GM18511 (cell line): ENCODE measurements at regions not wholly inside any gene's neighbourhood (a gene's known extent, or its start where the extent isn't known, plus 50 kb on each side); places are given as distances from the start of the nearest gene placed in this dataset.

Experiments
- ATAC-seq: cut with Tn5 transposase; IDR thresholded peaks from one replicate; pipeline ENCODE4 v1.9.1; 2021; ENCODE audit warnings: mild to moderate bottlenecking, moderate library complexity; ENCODE audit not compliant: unreplicated experiment

GRCh38 chr2:2877427-2877826 is 500.2 kb downstream of the EIPR1 start:
- no peak for ATAC-seq

DNA sequence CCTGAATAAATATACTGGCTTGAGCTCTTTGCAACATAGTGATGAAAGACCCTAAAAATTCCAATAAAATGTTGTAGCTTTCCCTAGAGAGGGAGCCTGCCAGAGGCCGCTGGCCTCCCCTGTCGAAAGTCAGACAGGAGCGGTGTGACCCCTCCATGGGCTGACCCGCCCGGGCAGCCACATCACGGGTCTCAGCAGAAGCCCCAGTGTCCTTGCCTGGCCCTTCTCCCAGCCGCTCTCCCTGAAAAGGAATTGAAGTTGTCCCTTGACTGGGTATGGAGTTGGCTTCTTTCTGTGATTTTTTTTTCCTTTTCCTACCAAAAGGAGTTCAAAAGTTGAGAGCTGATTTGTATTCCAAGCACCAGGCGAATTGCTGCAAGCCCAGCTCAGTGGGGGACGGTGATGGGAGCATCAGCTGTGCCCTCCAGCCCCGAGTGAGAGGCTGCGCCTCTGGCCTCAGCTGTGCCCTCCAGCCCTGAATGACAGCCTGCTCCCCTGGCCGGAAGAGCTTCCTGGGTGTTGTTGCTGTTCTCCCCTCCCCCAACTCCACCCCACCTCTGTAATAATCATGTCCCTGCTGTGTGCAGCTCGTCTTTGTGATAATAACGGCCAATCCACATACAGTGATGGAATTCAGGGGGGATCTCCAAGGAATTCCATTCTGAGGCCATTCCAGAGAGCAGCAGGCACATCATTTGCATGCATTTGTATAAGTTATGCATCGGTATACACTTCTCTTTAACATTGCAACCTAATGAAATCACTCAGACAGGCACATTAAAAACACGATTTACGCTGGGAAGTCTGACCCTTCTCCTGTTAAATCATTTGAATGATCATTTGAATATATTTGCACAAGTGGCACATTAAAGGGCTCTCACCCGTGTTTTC is 501.0 kb downstream of the EIPR1 start:
- no peak for ATAC-seq

DNA sequence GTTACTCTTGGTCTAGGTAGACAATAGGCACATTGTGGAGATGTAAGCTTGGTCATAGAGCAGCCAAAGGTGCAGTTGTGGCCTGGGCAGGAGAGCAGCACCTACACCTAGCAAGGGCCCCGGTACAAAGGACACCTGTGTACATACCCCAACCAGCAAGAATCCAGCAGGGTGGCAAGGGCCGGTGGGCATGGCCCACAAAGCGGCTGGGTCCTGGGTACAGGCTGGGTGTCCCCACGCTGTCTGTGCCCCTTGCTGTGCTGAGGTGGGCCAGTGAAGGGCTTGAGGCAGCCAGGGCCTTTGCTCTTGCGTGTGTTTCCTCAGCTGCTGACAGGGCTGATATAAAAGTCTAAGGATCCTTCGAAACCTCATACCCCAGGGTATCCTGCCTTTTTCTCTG is 501.8 kb downstream of the EIPR1 start:
- ATAC-seq = no peak

DNA sequence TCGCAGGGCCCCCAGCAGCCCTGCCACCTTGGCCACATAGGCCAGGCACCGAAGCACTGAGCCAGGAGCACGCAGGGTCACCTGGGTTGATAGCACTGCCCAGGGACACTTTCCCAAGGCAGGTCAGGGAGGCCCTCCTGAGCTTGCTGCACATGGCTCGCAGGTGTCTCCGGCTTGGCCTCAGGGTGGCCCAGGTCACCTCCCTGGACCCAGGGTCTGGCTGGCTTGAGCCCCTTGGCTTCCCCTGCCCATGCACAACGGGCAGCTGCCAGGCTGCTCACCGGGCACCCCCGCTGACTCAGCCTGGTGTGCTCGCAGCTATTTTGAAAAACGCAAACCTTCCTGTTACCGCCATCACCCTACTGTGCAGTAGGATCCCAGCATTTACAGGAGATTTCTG is 502.3 kb downstream of the EIPR1 start:
- no peak for ATAC-seq

DNA sequence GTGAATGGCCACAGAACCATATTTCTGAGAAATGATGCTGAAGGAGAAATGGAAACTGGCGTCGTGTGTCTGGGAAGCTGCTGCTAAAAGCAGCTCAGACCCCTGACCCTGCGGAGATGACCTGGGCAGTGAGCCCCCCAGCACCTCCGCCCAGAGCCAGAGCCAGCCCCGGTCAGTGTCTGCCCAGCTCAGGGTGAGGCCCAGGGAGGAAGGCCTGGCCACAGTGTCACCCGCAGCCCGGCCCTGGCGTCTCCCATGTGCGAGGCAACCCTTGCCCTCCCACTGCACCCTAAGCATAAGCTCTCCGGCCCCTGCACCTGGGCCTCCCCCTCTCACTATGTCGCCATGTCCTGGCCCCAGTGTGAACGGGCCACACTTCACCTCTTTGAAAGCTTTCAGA is 502.8 kb downstream of the EIPR1 start:
- ATAC-seq = no peak

DNA sequence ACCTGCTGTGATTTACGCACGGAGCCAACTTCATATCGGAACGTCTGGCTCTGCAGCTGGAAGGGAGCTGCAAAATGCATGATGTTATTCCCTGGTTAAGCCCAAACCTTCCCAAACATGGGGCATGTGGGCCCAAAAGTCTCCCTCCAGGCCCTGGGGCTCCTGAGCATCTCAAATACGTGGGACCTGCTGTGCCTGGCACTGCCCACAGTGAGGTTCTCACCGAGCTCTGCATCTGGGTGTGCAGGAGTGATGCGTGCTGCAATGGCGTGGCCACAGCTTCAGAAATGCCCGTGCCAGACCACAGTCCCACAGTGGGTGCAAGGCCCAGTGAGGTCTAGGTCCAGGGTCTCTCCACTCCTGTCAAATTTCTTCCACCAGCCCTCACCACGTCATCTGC is 503.3 kb downstream of the EIPR1 start:
- ATAC-seq = no peak

GRCh38 chr2:2873450-2873811 is 504.2 kb downstream of the EIPR1 start:
- ATAC-seq = no peak

GRCh38 chr2:2872713-2873449 is 504.7 kb downstream of the EIPR1 start:
- no peak for ATAC-seq

GRCh38 chr2:2872309-2872617 is 505.4 kb downstream of the EIPR1 start:
- ATAC-seq = no peak

GRCh38 chr2:2871480-2872308 is 505.9 kb downstream of the EIPR1 start:
- ATAC-seq = no peak

DNA sequence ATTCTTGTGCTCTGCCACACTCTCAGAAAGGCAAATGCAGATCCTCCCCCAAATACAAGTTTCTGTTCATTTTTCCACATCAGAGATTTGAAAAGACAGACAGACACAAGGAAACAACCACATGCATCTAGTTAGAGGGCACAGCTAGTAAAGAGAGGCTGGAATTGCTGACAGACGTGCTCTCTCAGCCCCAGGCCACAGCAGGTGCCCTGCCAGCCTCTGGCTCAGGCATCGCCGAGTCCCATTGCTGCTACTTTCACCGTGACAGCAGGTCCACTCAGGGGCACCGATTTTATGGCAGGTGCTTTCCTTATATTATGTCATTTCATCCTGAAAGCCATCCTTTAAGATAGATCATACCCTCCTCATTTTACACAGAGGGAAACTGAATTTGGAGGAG is 507.5 kb downstream of the EIPR1 start:
- no peak for ATAC-seq

DNA sequence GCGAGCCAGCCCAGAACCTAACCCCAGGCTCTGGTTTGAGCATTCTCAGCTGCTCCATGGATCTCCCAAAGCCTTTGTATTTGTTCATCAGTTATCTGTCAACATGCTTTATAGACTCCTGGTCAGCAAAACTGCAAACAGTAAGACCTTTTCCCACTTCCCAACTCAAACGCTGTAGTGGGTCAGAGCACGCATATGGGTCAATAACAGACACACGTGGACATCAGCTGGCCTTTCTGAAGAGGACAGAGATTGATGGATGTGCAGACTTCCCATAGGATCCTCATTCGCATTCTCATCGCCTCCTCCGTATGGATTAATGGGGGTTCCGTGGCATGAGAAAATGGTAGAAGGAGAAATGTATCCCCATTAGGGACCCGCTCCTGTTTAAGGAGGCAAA is 508.1 kb downstream of the EIPR1 start:
- ATAC-seq = no peak

DNA sequence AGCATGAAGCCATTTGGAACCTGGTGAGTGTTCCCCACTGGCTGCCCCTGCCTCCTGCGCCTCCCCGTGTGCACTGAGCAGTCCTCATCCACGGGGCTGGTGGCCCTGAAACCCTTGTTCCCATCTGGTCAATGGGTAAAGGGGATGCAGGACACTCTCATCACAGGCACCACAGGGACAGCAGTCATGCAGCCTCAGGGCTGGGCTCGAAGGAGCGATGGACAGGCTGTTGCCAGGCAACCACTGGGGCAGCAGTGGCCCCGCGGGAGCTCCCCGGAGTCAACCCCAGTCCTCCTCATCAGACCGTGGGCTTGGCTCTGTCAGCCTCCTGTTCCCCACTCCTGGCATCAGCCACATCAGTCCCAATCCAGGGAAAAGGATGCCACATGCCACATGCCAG is 509.5 kb downstream of the EIPR1 start:
- no peak for ATAC-seq

DNA sequence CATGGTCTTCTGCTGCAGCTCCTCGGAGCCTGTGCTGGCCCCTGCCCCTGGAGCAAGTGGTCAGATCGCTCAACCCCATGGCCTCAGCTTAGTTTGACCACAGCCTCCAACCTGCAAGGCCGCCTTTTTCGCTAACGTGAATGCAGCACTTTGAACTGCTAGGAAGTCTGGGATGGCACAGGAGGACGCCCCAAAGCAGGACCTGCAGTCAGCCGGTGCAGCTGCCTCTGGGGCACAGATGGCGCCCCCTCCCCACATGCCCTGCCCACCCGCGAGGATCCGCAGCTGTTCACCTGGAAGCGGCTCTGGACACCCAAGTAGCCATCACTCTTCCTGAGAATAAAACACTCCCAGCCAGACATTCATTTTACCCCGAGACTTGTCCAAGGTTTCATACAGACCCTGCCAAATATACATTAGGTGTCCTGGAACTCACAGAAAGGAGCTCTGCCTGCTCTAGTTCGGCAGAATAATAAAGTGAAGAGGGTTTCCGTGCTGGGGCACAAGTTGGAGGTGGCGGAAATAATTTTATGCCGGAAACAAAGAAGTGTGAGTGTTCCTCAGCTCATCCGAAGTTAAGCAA is 510.1 kb downstream of the EIPR1 start:
- no peak for ATAC-seq

DNA sequence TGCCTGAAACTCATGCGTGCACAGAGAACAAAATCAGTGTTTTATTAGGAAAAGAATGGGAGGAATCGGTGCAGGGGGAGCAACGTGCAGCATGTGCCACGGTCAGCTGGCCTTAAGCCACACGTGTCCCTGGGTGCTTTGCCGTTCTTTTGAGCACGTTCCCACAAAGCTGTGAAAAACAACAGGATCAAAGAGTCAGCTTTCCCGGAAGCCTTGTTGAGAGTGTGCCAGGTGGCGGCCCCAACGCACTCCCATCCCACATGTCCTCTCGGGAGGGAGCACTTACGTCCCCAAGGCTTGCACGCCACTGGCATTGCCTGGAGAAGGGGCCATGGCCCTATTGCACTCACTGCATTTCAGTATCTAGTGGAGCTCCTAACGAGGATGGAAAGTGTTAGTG is 511.2 kb downstream of the EIPR1 start:
- no peak for ATAC-seq

DNA sequence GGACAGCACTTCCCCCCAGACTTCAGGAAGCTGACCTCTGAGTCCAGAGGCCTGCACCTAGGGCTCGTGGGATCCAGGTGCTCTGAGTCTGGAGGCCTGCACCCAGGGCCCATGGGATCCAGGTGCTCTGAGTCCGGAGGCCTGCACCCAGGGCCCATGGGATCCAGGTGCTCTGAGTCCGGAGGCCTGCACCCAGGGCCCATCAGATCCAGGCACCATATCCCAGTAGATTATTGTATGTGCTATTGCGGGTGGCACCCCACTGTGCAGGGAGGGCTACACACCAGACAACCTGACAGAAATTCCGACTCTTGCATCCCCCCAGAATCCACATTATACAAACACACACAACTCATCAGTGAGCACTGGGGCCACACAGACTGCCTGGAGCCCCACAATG is 515.2 kb downstream of the EIPR1 start:
- no peak for ATAC-seq

DNA sequence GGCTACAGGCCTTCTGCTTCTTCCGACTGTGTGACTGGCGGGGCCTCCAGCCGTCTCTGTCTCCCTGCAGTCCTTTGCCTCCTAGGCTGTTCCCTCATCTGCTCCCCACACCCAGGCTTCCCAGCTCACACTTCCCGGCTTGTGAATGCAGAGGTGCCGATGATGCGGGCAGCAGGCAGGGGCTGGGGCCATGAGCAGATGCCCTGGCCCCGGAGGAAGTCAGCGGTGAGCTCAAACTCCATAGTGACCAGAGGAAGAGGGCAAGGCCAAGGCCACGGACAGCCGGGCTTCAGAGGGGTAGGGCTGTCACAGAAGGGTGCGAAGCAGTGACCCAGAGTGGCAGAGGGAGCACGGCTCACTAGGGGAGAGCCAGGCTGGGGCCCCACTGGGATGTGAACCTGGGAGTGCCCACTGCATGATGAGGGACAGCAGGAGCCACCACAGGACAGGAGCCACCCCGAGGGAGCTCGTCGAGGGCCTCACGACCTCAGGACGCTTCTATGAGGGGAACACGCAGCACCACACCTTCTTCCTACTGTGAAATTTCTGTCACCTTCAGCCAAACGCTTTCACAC is 515.9 kb downstream of the EIPR1 start:
- no peak for ATAC-seq

GRCh38 chr2:2860589-2861300 is 516.9 kb downstream of the EIPR1 start:
- ATAC-seq = no peak

DNA sequence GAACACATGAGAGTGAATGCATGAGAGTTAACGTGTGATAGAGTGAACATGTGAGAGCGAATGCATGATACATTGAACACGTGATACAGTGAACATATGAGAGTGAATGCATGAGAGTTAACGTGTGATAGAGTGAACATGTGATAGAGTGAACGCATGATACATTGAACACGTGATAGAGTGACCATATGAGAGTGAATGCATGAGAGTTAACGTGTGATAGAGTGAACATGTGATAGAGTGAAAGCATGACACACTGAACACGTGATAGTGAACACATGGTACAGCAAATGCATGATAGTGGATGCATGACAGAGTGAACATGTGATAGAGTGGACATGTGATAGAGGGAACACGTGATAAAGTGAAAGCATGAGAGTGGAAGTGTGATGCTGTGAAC is 517.9 kb downstream of the EIPR1 start:
- ATAC-seq = no peak

DNA sequence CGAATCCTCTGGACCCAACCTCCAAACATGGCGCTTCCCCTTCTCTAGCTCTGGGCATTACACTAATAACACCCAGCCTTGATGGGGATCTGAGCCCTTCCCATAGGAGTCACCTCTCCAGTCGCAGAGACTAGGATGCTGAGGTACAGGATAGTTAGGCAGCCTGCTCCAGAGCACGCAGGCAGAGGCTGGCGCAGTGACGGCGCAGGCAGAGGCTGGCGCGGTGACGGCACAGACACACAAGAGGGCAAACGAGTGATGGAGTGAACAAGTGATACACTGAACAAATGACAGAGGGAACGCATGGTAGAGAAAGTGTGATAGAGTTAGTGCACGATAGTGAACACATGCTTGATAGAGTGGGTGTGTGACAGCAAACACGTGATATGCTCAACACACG is 518.5 kb downstream of the EIPR1 start:
- ATAC-seq = no peak
